Activated CD4-positive, alpha-beta T cell treated with anti-CD3 and anti-CD28 coated beads for 4 hours (primary cell): ENCODE measurements at regions not wholly inside any gene's neighbourhood (a gene's known extent, or its start where the extent isn't known, plus 50 kb on each side); places are given as distances from the start of the nearest gene placed in this dataset.
"Not testable (repeated sequence)": the region's sequence is repeated elsewhere in the genome, so short reads cannot be mapped to it uniquely, and the experiment has no call there.

Experiments
- DNase-seq, 2 donors: peaks; one replicate each; pipeline ENCODE4 v3.0.0-alpha.2; 2020

DNA sequence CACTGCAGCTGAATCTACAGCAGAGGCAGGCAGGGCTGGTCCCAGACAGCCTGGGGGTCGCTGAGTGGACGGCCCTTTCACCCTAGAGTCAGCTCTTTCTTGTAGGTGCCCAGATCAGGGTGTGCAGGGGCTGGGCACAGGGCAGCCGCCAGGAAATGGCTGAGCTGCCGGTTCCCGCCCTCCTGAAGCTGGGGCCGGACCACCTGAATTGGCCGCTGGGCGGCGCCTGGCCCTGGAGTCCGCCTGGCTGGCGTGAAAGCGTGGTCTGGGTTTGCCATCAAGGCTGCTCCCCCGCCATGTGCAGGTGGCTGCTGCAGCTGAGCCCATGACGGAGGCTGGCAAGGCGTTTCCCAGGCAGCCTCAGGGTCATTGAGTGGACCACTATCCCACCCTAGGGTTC, 85.7 kb downstream of the POTEM start:
- not testable (repeated sequence) for DNase-seq

DNA sequence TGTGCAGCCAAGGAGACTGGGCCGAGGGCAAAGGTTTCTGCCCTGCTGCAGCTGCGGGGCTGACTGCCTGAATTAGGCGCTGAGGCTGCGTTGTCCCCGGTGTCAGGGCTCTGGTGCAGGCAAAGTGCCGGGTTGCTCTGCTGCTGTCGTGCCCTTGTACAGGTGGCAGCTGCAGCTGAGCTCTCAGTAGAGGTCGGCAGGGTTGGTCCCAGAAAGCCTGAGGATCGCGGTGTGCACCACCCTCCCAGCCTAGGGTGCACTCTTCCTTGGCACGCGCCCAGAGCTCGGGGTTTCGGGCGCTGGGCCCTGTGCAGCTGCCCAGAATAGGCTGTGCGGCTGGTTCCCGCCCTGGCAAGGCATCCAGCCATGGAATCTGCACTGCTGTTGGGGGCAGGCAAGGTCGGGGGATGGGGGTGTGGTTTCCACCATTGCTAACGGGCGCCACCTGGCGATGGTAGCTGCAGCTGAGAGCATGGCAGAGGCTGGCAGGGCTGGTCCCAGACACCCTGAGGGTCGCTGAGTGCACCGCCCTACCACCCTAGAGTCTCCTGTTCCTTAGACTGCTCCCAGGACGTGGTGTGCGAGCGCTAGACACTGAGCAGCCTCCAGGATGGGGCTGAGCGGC, 86.3 kb downstream of the POTEM start:
- not testable (repeated sequence) for DNase-seq

DNA sequence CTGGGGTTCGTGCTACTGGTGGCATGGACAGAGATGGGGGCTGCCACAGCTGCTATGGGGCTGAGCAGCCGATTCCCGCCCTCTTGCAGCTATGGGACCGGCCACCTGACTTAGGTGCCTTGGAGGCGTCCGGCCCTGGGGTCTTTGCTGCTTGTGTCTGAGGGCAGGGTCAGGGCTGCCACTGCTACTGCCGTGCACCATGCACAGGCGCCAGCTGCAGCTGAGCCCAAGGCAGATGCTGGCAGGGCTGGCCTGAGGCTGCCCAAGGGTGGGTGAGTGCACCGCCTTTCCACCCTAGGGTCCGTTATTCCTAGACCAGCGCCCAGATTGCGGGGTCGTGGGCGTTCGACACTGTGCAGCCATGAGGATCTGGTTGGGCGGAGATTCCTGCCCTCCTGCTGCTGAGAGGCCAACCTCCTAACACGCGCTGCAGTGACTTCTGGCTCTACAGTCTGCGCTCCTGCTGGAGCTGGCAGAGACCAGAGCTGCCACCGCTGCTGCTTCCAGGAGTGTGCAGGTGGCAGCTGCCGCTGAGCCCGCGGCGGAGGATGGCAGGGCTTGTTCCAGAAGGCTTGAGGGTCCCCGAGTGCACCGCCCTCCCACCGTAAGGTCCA, 87.0 kb downstream of the POTEM start:
- DNase-seq = not testable (repeated sequence)

GRCh38 chr14:19054934-19055333, 87.7 kb downstream of the POTEM start:
- DNase-seq = not testable (repeated sequence)

DNA sequence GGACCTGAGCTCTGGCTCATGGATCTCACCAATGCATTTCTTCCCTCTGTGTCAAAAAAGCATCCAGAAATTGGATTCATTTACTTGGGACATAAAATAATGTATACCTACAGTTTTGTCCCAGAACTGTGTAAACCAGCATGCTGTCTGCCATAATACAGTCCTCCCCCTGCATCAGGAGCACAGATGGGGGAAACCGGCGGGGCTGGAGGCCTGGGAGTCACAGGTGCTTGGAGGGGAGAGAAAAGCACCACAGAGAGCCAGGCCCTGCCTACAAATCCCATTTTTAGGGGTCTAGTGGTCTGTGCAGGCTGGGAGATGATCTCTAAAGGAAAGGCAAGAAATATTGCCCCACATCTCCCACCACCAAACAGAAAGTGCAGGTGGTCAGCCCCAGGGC, 91.8 kb downstream of the POTEM start:
- not testable (repeated sequence) for DNase-seq

DNA sequence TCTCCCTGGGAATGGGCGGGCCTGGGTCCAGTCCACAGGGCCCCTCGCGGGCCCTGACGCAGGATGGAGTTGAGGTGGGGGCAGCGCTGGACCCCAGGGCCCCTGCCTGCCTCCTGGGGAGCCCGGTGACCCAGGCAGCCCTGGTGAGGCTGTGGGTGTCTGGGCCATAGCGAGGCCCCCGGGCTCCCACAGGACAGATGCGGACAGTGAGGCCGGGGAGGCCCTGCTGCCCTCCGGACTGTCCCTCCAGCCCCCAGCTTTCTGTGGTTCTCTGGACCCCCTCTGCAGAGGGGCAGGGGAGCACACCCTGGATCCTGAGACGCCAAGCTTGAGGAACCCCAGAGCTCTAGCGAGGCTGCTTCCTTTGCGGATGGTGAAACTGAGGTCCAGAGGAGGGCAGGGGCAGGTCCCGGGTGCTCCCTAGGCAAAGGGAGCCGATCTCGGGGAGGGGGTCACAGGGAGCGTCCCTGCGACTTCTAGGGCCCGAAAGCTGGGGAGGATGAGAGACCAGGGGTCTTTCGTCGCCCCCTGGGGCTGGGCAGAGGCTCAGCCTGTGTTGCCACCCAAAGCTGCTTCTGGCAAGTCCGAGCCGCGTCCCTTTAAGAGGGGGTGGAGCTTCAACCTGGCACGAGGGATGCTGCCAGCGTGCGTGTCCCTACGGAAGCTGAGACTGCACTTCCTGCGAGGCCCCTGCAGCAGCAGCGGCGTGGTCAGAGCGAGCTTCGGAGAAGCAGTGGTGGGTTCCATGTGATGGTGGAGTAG, 94.6 kb downstream of the POTEM start:
- not testable (repeated sequence) for DNase-seq

DNA sequence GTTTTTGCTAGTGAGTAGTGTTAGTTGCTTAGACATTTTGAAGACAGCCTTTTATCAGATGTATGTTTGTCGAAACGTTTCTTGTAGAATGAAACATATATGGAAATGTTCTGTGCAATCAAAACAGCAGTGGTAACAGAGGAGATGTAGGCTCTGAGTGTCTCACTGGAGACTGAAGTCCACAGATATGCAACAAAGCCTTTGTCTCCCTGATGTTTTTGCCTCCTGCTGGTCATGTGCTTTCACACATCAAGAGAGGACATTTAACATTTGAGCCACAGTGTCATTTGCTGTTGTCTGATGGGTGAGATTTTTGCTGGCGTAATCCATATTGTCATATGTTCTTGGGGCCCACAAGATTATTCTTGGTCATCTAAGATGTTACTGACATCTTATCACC, 101.7 kb downstream of the POTEM start:
- not testable (repeated sequence) for DNase-seq

- not testable (repeated sequence) for DNase-seq
Measured at GRCh38 chr14:19072518-19072917, 105.3 kb downstream of the POTEM start.

DNA sequence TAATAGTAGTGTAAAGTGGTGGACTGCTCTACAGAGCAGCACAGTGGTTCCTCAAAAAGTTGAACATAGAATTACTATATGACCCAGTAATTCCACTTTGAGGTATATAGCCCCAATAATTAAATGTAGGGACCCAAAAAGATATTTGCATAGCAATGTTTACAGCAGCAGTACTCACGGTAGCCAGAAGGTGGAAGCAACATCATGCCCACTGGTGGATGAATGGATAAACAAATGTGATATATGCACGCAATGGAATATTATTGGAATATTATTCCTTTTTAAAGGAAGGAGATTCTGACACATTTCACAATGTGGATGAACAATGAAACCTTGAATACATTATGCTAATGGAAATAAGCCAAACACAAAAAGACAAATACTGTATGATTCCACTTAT, 121.4 kb downstream of the POTEM start:
- not testable (repeated sequence) for DNase-seq

- DNase-seq = not testable (repeated sequence)
Measured at GRCh38 chr14:19093227-19093626, 126.0 kb downstream of the POTEM start.

DNA sequence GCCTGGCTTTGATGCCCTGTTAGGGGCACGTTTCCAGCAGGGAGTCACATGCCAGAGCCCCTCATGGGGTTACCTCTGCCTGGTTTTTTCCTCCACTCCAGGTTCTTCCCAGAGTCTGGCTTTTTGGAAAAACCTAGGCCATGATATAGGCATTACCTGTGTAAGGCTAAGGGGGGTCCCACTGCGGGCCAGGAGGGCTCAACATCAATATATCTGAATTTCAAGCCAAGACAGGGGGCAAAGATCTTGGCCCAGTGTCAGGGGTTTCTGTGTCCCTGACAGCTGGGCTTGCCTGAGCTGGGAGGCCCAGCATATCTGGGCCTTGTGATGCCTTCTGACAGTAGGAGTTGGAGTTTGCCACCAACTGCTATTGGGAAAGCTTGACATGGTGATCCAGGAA, 127.5 kb downstream of the POTEM start:
- DNase-seq = not testable (repeated sequence)

GRCh38 chr14:19095167-19095566, 127.9 kb downstream of the POTEM start:
- DNase-seq = not testable (repeated sequence)

DNA sequence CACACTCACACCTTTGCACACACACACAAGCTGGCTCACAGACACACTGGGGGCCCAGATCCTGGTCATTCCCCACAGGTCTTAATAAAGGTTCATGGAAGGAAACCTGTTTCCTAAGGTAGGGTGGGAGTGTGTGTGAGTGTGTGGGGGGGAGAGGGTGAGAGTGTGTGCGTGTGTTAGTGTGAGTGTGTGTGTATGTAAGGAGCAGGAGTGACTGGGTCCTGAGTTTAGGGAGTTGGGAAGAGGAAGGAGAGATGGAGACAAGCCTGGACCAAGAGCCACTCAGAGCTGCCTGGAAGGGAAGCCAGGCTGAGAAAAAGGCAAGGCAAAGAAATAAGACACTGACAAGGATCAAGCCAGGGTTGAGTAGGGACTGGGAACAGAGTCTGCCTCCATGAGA, 129.2 kb downstream of the POTEM start:
- DNase-seq = not testable (repeated sequence)

DNA sequence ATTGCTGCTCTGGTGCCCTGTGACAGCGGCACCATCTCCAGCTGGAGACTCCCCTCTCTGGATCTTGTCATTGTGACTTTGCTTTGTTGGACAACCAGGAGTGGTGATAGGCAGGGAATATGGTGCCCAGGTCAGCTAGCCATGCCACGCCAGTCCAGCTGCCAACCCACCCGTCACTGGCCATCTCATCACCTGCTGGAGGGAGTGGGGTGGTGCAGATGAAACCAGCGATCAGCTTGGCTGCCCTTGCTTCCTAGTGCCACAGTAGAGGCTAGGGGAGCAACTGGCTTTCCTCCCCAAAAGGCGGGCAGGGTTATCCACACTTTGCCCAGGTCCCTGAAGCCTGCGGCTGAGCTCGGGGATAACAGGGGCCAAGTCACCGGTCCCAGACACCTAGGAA, 129.6 kb downstream of the POTEM start:
- peak in 1 of 2 donors; percentile 1 for DNase-seq

- peak in 1 of 2 donors; percentile 1 for DNase-seq
Measured at GRCh38 chr14:19097306-19097705, 130.1 kb downstream of the POTEM start.

DNA sequence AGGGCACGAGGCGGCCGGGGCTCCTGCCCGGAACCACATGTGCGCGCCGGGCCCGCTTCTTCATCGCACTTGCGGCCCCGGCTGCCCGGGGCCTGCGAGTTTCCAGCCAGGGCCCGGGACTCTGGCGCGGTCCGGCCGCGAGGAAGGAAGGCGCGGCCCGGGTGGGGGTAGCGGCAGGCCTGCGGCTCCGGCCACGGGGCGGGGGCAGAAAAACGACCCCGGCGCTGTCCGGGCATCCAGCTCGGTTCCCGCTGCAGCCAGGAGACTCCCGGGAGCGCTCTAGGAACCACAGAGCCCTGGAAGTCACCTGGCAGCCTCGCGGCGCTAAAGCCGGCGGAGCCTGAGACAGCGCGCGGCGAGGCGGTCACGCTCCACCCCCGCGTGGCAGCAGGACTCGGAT, 130.5 kb downstream of the POTEM start:
- peak in 1 of 2 donors; percentile 1 for DNase-seq

GRCh38 chr14:19098230-19098629, 131.0 kb downstream of the POTEM start:
- DNase-seq = not testable (repeated sequence)

DNA sequence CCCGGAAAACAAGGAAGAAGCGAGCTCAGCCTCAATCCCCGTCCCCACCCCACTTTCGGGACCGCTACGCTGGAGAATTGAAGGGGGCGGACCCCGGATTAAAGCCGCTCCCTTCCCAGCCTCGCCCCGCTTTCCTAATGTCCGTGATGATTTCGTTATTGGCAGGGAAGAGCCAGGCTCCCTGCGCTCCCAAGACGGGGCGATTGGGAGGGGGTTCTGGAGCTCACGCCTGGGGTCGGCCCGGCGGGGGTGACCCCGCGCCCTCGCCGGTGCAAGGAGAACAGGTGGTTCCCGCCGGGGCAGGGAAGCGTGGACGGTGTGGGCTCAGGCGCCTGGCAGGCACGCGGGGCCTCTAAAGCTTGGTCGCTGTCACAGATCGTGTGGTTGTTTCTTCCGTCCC, 131.5 kb downstream of the POTEM start:
- peak in 1 of 2 donors; percentile 1 for DNase-seq

DNA sequence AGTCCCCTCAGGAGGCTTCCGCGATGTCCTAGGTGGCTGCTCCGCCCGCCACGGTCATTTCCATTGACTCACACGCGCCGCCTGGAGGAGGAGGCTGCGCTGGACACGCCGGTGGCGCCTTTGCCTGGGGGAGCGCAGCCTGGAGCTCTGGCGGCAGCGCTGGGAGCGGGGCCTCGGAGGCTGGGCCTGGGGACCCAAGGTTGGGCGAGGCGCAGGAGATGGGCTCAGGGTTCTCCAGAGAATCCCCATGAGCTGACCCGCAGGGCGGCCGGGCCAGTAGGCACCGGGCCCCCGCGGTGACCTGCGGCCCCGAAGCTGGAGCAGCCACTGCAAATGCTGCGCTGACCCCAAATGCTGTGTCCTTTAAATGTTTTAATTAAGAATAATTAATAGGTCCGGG, 132.1 kb downstream of the POTEM start:
- not testable (repeated sequence) for DNase-seq

- DNase-seq = not testable (repeated sequence)
Measured at GRCh38 chr14:19099939-19100338, 132.7 kb downstream of the POTEM start.

DNA sequence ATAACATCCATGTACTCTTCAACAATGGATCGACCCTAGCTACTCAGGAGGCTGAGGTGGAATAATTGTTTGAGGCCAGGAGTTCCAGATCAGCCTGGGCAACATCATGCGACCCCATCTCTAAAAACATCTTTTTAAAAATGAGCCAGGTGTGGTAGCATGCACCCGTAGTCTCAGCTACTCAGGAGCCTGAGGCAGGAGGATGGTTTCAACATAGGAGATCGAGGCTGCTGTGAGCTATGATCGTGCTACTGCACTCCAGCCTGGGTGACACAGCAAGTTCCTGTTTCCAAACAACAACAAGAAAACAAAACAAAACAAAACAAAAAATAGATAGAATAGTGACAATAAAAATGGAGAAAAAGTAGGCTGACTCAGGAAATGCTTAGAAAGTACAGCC, 138.3 kb downstream of the POTEM start:
- not testable (repeated sequence) for DNase-seq

GRCh38 chr14:19109887-19110286, 142.7 kb downstream of the POTEM start:
- DNase-seq = not testable (repeated sequence)

GRCh38 chr14:19120383-19120782, 153.1 kb downstream of the POTEM start:
- DNase-seq = not testable (repeated sequence)
